HCT116 (cell line): ENCODE measurements at regions not wholly inside any gene's neighbourhood (a gene's known extent, or its start where the extent isn't known, plus 50 kb on each side); places are given as distances from the start of the nearest gene placed in this dataset.

ENCODE experiments used
- CEBPB ChIP-seq: IDR thresholded peaks from 2 replicates; pipeline ENCODE4 v1.6.1; 2012; ENCODE audit warnings: low read depth
- POLR2A ChIP-seq: IDR thresholded peaks from 2 replicates; pipeline ENCODE4 v1.7.0; 2011; ENCODE audit warnings: borderline replicate concordance; ENCODE audit not compliant: insufficient read depth, insufficient read length; ENCODE audit errors: extremely low read depth
- RAD21 ChIP-seq: IDR thresholded peaks from 2 replicates; pipeline ENCODE4 v1.6.1; 2012; ENCODE audit warnings: low read depth, mild to moderate bottlenecking
- YY1 ChIP-seq: IDR thresholded peaks from 2 replicates; pipeline ENCODE4 v1.6.1; 2011; ENCODE audit warnings: low read length, low read depth, moderate library complexity, mild to moderate bottlenecking; ENCODE audit not compliant: insufficient replicate concordance; ENCODE audit errors: extremely low read depth
- ZFX ChIP-seq: fragments of 450-650 bp; IDR thresholded peaks from 2 replicates; pipeline ENCODE4 v1.6.1; 2017
- ZNF274 ChIP-seq: fragments of 200-500 bp; sonication (Bioruptor generic); IDR thresholded peaks from 2 replicates; pipeline ENCODE4 v1.6.1; 2014; ENCODE audit warnings: mild to moderate bottlenecking, low read depth, low read length, inconsistent platforms
- TF ChIP-seq, protein P1 (sequence below), 3 experiments: fragments of 200-600 bp in 1 of 3; sonication (generic) in 1 of 3; IDR thresholded peaks in 2 of 3; conservative IDR thresholded peaks in 1 of 3; 2 replicates each; pipeline ENCODE4 v1.5.1; 2012 to 2017; ENCODE audit warnings: low read depth in 2 of 3, low read length in 2 of 3, antibody characterized with exemption in 1 of 3, borderline replicate concordance in 1 of 3, control low read depth in 1 of 3, mild to moderate bottlenecking in 1 of 3, mixed read lengths in 1 of 3, mixed run types in 1 of 3, moderate library complexity in 1 of 3; ENCODE audit not compliant: insufficient read depth in 1 of 3
- TF ChIP-seq, protein P2 (sequence below): IDR thresholded peaks from 2 replicates; pipeline ENCODE4 v1.6.1; 2012; ENCODE audit warnings: low read depth
- TF ChIP-seq, protein P3 (sequence below): IDR thresholded peaks from 2 replicates; pipeline ENCODE4 v1.6.1; 2011; ENCODE audit warnings: mild to moderate bottlenecking, low read length, moderate library complexity; ENCODE audit not compliant: insufficient replicate concordance; ENCODE audit errors: extremely low read depth

DNA sequence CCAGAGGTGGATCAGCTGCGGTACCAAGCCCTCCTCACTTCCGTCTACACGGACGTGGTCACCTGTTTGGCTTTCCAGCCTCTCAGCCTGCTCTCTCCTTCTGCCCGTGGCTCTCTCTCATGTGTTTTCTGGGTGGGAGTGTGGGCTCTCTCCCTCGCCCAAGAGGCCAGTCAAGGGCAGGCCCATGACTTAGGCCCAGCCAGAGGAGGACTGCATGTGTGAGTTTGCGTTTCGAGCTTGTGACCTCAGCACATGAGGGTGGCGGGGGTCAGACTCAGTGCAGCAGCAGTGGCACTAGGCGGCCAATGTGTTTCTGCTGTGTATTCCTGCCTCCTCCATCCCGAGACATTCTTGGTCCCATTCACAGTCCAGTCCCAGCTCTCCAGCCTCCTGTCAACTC, 82.5 kb upstream of the SMIM23 start:
- TF ChIP-seq, protein P1, sequence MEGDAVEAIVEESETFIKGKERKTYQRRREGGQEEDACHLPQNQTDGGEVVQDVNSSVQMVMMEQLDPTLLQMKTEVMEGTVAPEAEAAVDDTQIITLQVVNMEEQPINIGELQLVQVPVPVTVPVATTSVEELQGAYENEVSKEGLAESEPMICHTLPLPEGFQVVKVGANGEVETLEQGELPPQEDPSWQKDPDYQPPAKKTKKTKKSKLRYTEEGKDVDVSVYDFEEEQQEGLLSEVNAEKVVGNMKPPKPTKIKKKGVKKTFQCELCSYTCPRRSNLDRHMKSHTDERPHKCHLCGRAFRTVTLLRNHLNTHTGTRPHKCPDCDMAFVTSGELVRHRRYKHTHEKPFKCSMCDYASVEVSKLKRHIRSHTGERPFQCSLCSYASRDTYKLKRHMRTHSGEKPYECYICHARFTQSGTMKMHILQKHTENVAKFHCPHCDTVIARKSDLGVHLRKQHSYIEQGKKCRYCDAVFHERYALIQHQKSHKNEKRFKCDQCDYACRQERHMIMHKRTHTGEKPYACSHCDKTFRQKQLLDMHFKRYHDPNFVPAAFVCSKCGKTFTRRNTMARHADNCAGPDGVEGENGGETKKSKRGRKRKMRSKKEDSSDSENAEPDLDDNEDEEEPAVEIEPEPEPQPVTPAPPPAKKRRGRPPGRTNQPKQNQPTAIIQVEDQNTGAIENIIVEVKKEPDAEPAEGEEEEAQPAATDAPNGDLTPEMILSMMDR (IDR thresholded peaks at IDR 0.05 in 2 of 3, conservative IDR thresholded peaks at IDR 0.05 in 1 of 3; ENCODE audit: borderline replicate concordance in 1 of 3, insufficient read depth in 1 of 3, low read depth in 2 of 3, low read length in 2 of 3) = no peak
- no peak for TF ChIP-seq RAD21
- TF ChIP-seq, protein P2, sequence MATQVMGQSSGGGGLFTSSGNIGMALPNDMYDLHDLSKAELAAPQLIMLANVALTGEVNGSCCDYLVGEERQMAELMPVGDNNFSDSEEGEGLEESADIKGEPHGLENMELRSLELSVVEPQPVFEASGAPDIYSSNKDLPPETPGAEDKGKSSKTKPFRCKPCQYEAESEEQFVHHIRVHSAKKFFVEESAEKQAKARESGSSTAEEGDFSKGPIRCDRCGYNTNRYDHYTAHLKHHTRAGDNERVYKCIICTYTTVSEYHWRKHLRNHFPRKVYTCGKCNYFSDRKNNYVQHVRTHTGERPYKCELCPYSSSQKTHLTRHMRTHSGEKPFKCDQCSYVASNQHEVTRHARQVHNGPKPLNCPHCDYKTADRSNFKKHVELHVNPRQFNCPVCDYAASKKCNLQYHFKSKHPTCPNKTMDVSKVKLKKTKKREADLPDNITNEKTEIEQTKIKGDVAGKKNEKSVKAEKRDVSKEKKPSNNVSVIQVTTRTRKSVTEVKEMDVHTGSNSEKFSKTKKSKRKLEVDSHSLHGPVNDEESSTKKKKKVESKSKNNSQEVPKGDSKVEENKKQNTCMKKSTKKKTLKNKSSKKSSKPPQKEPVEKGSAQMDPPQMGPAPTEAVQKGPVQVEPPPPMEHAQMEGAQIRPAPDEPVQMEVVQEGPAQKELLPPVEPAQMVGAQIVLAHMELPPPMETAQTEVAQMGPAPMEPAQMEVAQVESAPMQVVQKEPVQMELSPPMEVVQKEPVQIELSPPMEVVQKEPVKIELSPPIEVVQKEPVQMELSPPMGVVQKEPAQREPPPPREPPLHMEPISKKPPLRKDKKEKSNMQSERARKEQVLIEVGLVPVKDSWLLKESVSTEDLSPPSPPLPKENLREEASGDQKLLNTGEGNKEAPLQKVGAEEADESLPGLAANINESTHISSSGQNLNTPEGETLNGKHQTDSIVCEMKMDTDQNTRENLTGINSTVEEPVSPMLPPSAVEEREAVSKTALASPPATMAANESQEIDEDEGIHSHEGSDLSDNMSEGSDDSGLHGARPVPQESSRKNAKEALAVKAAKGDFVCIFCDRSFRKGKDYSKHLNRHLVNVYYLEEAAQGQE = no peak
- no peak for TF ChIP-seq POLR2A
- TF ChIP-seq, protein P3, sequence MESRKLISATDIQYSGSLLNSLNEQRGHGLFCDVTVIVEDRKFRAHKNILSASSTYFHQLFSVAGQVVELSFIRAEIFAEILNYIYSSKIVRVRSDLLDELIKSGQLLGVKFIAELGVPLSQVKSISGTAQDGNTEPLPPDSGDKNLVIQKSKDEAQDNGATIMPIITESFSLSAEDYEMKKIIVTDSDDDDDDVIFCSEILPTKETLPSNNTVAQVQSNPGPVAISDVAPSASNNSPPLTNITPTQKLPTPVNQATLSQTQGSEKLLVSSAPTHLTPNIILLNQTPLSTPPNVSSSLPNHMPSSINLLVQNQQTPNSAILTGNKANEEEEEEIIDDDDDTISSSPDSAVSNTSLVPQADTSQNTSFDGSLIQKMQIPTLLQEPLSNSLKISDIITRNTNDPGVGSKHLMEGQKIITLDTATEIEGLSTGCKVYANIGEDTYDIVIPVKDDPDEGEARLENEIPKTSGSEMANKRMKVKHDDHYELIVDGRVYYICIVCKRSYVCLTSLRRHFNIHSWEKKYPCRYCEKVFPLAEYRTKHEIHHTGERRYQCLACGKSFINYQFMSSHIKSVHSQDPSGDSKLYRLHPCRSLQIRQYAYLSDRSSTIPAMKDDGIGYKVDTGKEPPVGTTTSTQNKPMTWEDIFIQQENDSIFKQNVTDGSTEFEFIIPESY = no peak
- no peak for TF ChIP-seq CEBPB
- TF ChIP-seq ZNF274 = no peak
- TF ChIP-seq YY1 = no peak
- no peak for TF ChIP-seq ZFX
